ENCODE measurements at regions not wholly inside any gene's neighbourhood (a gene's known extent, or its start where the extent isn't known, plus 50 kb on each side); places are given as distances from the start of the nearest gene placed in this dataset.
"Not testable (repeated sequence)": the region's sequence is repeated elsewhere in the genome, so short reads cannot be mapped to it uniquely, and the experiment has no call there.

GRCh38 chr20:30594112-30594511 lies 663.4 kb upstream of the DEFB115 start:
- DNase-seq, result no peak

GRCh38 chr20:30595698-30596097 lies 661.8 kb upstream of the DEFB115 start:
- no peak for DNase-seq

GRCh38 chr20:30597429-30597828 lies 660.0 kb upstream of the DEFB115 start:
- DNase-seq, result not testable (repeated sequence)

- no peak for DNase-seq
Observed at GRCh38 chr20:30598460-30599230, 658.8 kb upstream of the DEFB115 start.

- no peak for DNase-seq
Observed at GRCh38 chr20:30599990-30600389, 657.5 kb upstream of the DEFB115 start.

- DNase-seq, result no peak
Observed at GRCh38 chr20:30601974-30602373, 655.5 kb upstream of the DEFB115 start.

GRCh38 chr20:30602424-30602823 lies 655.0 kb upstream of the DEFB115 start:
- no peak for DNase-seq

GRCh38 chr20:30606990-30607389 lies 650.5 kb upstream of the DEFB115 start:
- DNase-seq, result no peak

- no peak for DNase-seq
Observed at GRCh38 chr20:30610029-30610693, 647.3 kb upstream of the DEFB115 start.

GRCh38 chr20:30610751-30611150 lies 646.7 kb upstream of the DEFB115 start:
- no peak for DNase-seq

- DNase-seq, result no peak
Observed at GRCh38 chr20:30611239-30611984, 646.1 kb upstream of the DEFB115 start.

GRCh38 chr20:30612344-30612743 lies 645.1 kb upstream of the DEFB115 start:
- DNase-seq, result no peak

GRCh38 chr20:30621346-30621745 lies 636.1 kb upstream of the DEFB115 start:
- DNase-seq, result not testable (repeated sequence)

GRCh38 chr20:30624310-30624709 lies 633.2 kb upstream of the DEFB115 start:
- DNase-seq, result not testable (repeated sequence)

GRCh38 chr20:30629376-30629775 lies 628.1 kb upstream of the DEFB115 start:
- not testable (repeated sequence) for DNase-seq

GRCh38 chr20:30630761-30631160 lies 626.7 kb upstream of the DEFB115 start:
- DNase-seq, result no peak

- DNase-seq, result not testable (repeated sequence)
Observed at GRCh38 chr20:30631261-30631789, 626.1 kb upstream of the DEFB115 start.

- not testable (repeated sequence) for DNase-seq
Observed at GRCh38 chr20:30632773-30633172, 624.7 kb upstream of the DEFB115 start.

GRCh38 chr20:30641522-30641921 lies 615.9 kb upstream of the DEFB115 start:
- not testable (repeated sequence) for DNase-seq

- DNase-seq, result not testable (repeated sequence)
Observed at GRCh38 chr20:30660982-30661381, 596.5 kb upstream of the DEFB115 start.

GRCh38 chr20:30668418-30668817 lies 589.0 kb upstream of the DEFB115 start:
- not testable (repeated sequence) for DNase-seq

GRCh38 chr20:30669330-30670029 lies 588.0 kb upstream of the DEFB115 start:
- DNase-seq, result not testable (repeated sequence)

GRCh38 chr20:30671120-30671519 lies 586.3 kb upstream of the DEFB115 start:
- not testable (repeated sequence) for DNase-seq

Data from NCI-H187 (cell line).